ENCODE measurements at regions not wholly inside any gene's neighbourhood (a gene's known extent, or its start where the extent isn't known, plus 50 kb on each side); places are given as distances from the start of the nearest gene placed in this dataset.

DNA sequence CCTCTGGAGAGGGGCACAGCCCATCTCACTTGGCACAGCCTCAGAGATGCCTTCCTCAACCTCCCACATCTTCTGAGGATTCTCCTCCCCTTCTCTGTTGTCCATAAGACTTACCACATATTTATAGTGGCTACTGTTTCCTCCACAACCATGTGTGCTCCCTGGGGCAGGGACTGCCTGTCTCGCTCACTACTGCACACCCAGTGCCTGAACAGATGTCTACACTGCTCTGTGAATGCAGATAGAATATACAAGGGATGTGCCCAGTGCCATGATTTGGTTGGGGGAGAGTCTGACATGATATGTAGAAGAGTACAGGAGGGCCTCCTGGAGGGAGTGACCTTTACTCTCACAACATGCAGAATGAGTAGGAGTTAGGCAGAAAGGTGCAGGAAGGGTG, 67.3 kb upstream of the ANO1 start:
- TF ChIP-seq POLR2A (IDR thresholded peaks at IDR 0.05; ENCODE audit: low read depth, low read length): no peak
- TF ChIP-seq TAF1 (IDR thresholded peaks at IDR 0.05; ENCODE audit: borderline replicate concordance, low read depth, low read length): no peak
